A673 (cell line): ENCODE measurements at regions not wholly inside any gene's neighbourhood (a gene's known extent, or its start where the extent isn't known, plus 50 kb on each side); places are given as distances from the start of the nearest gene placed in this dataset.

ENCODE experiments used
- CTCF ChIP-seq: fragments of 300-800, 200-600 bp; sonication (generic); conservative IDR thresholded peaks from 2 replicates; pipeline ENCODE4 v1.5.1; 2017; ENCODE audit warnings: low read depth, mild to moderate bottlenecking, antibody characterized with exemption, low read length, moderate library complexity, mixed read lengths
- EZH2 ChIP-seq: fragments of 200-600 bp; sonication (generic); IDR thresholded peaks from 2 replicates; pipeline ENCODE4 v1.6.1; 2017; ENCODE audit warnings: borderline replicate concordance, low read depth, mild to moderate bottlenecking, mixed read lengths, antibody characterized with exemption, low read length; ENCODE audit not compliant: poor library complexity, severe bottlenecking

- TF ChIP-seq CTCF (no peak), EZH2 (no peak)
Observed at GRCh38 chr13:44283600-44283999, 90.0 kb upstream of the SERP2 start.
